Left lobe of liver (tissue), 2 donors: ENCODE measurements at regions not wholly inside any gene's neighbourhood (a gene's known extent, or its start where the extent isn't known, plus 50 kb on each side); places are given as distances from the start of the nearest gene placed in this dataset.
A peak's percentile ranks its signal among the peaks of the same experiment; 100 is the strongest.
"Not testable (repeated sequence)": the region's sequence is repeated elsewhere in the genome, so short reads cannot be mapped to it uniquely, and the experiment has no call there.

Experiments
- ATAC-seq: fragments of 200-7000 bp; cut with Tn5 transposase; one replicate; pipeline ENCODE4 v1.9.1; 2020; ENCODE audit warnings: mild to moderate bottlenecking, moderate library complexity
- DNase-seq: peaks from one replicate; pipeline ENCODE4 v3.0.0-alpha.2; 2020; ENCODE audit warnings: low spot score
- donor health status: DM: no; HTN: no; CAD: no; lungs with moderate emphysema.
- donor health status: DM: no; HTN: yes; CAD: no.

DNA sequence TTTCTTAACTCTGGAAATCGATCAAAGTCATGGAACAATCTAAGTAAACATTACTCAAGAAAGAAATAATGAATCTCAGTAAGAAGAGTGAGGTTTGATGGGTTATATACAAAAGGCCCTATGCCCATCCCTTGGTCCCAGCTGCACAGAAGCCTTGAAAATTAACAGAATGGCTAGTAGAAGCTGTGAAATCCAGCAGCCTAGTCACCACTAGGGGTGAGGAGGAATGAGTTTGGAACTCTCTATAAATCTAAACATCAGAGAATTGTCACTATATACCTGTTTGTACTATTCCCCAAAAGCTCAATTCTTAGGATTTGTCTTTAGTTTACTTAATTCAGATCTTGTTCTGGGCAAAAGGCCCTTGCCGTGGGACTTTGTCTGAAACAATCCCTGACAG, 313.9 kb upstream of the GRID2 start:
- no peak for ATAC-seq
- no peak for DNase-seq

DNA sequence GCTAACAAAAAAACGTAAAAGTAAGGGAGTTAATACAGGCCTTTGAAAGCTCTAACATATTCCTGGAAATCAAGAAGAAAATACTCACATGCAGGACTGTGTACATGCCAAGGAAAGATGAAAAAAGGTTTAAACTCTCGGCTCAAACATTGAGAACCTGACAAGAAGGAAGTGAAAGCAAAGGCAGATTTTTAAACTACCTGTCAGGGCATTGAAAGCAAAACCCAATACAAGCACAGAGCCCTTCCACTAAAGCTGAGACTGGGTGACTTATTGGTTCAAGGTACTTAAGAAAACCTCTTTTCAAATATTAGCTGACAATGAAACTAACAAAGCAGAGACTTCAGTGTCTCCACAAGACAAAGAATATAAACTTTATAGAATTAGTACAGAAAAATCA, 313.0 kb upstream of the GRID2 start:
- ATAC-seq = no peak

DNA sequence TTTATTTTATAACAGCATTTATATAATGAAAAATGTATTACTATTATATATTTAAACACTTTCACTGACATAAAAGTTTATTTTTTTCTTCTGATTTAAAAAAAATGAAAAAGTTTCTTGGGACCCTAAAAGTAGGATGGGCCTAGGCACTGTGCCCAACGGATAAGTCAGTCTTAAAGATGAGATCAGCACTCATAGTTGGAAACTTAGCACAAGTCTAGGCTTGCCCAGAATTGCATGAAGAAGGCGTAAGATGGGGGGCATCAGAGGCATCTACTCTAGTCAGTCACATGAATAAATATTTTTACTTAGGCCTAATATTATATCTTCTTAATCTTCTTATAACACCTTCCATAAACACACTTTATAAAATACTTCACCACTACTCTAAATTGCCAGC, 306.7 kb upstream of the GRID2 start:
- ATAC-seq (no peak), DNase-seq (no peak)

More for the DNA sequence above, 313.0 kb upstream of the GRID2 start:
- DNase-seq = no peak

DNA sequence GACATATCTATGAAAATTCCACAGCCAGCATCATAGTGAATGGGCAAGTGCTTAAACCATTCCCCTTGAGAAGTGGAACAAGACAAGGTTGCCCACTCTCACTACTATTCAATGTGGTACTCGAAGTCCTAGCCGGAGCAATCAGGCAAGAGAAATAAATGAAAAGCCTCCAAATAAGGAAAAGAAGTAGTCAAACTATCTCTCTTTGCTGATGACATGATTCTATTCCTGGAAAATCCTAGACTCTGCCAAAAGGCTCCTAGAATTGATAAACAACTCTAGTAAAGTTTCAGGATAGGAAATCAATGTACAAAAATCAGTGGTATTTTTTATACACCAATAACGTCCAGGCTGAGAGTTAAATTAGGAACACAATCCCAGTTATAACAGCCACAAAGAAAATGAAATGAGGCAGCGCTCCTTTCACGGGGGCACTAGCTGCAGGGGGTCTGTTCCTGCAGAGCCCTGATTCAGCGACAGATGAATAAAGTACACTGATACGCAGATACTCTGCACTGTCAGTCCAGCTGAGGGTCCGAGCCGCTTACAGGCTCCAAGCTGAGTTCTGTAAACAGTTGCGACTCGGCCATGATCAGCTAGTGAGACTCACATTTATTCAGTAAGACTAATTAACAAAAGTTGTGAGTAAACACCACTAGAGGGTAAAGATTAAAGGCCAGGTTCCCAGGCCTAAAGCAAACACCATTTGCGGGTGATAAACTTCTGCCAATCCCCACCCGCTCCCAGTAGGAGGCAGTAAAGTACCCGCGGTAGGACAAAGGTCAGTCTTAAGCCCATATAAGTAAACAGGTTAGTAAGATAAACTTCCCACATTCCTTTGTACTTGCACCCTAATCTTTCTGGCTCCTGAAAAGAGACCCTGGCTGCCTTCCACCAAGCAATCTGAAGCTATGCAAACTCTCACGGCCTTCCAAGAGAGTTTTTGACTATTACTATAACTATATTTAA, 290.6 kb upstream of the GRID2 start:
- peak; percentile 84 for ATAC-seq
- DNase-seq = peak; percentile 49

DNA sequence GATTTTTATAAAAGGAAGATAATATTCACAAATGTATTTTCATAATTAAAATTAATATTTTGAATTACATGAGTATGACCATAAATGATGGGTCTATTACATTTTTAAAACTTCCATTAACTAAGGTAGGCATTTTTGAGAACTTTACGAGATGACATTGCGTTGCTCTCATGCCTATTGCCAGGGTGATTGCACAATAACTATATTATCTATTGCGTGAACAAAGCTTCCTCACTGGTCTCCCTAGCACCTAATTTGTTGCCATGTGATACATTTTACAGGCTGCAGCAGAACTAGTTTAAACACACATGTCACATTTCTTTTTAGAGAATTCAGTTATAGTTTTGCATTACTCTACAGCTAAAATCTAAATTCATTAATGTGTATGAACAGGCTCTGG, 289.7 kb upstream of the GRID2 start:
- no peak for DNase-seq
- ATAC-seq = no peak

DNA sequence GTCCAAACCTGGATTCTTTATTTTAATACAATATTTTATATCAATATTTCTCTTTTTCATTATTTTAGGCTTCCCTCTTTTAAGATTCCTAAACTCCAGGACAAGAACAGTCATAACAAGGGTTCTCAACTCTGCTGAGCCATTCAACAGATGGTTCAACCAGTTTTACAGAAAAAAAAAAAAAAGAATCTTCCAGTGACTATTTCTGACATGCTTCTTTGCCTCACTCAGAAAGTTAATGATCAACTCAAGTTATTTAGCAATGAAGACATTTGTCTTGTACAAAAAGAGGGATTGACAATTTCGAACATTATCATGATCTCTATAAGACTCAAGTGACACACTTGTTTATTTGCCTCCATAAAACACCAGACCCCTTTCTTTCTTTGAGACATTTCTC, 282.6 kb upstream of the GRID2 start:
- DNase-seq = no peak
- no peak for ATAC-seq

DNA sequence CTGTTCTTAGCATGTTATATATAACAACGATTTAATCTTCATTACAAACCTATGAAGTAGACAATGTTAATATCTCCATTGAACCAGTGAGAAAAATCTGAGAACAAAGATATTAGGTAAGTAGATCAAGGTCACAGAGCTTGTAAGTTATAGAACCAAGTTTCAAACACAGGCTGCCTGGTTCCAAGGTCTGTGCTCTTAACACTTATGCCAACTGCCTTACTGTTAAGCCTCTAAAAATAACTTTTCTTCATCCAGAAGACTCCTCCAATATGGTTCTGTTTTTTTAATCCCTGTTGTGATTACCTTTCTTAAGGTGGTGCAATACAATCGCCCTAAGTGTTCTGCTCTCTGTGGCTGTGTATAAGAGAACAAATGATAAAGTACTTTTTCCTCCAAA, 282.0 kb upstream of the GRID2 start:
- no peak for DNase-seq

DNA sequence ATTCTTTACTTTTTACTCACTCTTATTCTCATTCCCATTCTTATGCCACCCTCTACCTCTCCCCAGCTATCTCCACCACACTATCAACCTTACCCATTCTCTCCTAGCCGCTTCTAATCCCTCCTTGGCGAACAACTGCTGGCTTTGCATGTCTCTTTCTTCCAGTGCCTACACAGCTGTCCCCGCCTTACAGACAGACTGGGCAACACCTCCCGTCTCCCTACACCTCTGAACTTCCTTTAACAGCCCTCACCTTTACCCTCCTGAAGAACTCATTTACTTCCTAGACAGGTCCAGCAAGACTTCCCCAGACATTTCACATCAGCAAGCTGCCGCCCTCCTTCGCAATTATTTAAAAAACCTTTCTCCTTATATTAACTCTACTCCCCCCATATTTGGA, 274.9 kb upstream of the GRID2 start:
- not testable (repeated sequence) for DNase-seq, ATAC-seq

More for the DNA sequence above, 282.0 kb upstream of the GRID2 start:
- ATAC-seq = no peak

DNA sequence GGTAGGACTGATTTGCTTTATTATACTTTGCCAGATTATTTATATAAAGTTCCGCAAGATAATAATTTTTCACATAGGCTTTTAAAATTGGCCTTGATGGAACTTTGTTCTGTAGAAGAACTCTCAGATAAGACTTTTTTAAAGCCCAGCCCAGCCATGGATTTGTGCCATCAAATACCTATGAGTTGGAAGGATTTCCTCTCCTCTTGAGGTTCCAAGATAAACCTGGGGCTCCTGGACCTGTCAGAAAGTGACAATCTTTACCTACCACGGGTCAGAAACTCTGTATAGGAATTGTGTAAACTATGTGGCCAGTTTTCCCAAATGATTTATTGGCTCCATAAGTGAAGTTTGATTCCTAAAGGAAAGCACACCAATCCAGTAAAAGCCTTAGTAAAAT, 271.9 kb upstream of the GRID2 start:
- no peak for DNase-seq
- ATAC-seq = no peak

DNA sequence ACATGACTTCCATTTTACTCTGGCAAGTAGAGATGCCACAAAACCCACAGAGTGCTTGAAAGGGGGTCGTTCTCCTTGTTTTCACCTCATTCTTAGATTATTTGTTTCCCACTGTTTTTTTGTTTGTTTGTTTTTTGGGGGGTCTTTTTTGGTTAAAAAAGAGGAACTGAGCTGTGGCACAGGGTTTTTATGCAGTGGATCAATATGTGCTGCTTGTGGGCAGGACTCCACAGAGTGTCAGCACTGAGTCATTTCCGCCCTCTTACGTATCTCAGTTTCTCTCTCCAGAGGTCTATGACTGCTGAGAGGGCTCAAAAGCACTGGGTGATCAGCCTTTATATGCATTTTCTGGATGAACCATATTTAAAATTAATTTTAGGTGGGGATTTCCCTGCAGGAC, 268.1 kb upstream of the GRID2 start:
- no peak for ATAC-seq
- DNase-seq = no peak

DNA sequence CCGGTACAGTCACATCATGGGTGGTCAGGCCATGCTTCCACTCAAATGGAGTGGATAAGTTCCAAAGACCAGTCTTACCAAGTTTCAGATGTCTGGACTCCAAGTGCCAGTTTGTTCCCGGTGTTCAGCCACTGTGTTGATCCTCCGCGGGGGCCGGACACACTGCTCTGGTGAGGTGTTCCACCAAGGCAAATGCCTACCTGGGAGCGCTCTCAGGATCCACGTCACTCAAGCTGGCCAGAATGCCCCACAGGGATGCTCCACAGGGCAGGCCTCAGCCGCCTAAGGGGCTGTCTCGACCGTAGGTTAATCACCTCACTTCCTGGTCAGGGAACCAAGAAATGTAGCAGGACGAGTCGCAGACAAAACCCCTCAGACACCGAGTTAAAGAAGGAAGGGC, 258.0 kb upstream of the GRID2 start:
- DNase-seq (no peak), ATAC-seq (no peak)

DNA sequence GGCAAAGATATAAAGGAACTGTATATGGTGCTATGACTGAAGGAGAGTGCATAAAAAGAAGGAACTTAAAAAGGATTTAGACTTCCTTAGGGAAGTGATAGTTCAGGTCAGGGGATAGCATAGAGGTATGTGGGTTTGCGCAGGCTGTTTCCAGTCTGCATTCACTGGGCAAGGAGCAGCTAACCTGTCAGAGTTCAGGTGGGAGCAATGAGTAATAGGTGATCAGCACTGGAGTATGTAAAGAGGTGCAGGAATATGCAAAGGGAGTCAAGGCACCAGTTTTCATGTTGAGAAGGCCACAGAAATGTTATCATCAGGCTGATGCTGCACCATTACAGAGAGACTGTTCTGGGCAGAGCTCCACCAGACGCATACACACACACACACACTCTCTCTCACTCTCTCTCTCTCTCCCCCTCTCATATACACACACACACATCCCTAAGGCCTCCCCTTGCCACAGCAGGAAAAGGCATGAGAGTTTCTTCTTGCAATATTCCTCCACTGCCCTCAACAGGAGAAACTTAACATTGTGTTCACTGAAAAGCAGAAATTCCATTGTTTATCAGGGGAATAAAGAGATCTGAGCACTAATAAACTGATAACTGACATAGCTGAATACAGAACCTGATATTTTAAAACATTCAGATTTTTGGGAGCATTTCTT, 256.4 kb upstream of the GRID2 start:
- ATAC-seq (no peak), DNase-seq (no peak)

DNA sequence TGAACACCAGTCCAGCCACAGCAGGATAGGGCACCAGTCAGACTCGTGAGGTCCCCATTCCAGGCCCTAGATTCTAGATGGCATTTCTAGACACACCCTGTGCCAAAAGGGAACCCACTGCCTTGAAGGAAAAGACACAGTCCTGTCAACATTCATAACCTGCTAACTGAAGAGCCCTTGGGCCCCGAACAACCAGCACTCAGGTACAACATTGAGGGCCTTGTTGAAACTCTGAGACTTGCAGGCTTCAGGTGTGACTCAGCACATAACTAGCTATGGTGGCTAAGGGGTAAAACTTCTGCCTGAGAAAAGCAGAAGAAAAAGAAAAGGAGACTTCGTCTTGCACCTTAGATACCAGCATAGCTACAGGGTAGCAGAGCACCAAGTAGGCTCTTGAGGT, 252.9 kb upstream of the GRID2 start:
- DNase-seq (no peak), ATAC-seq (no peak)

DNA sequence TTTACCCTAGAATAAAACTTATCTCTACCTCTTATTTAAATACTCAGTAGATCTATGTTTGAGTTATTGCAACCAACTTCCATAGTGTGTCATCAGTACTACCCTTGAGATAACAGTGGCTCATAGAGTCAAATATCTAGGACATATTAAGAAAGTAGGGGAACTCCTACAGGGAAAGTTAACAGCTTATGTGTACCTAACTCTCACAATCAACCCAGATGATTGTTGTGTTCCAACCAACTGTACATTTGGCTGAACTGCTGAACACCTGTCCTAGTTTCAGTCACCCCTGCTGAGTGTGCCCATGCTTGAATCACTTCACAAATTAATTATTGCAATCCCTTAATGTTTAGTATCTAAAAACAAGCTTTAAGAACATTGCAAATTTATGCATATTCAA, 244.2 kb upstream of the GRID2 start:
- DNase-seq (no peak), ATAC-seq (no peak)

DNA sequence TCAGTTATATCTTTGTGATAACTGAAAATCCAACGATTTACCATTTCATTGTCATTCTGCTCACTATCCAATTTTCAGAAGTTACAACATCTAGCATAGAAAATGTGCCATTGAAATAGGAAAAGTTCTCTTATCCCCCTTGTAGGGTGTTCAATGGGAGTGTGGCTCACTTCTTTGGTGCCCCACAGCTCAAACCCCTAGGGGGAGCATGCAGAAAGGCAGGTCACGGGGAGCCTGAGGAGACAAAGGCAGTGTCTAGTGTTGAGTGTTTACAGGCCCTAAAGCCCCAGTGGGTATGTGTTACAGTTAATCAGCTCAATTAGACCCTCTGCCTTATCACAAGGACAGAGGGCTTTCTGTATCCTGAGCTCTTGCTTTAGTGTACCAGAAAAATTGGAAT, 243.4 kb upstream of the GRID2 start:
- no peak for ATAC-seq
- DNase-seq = no peak

DNA sequence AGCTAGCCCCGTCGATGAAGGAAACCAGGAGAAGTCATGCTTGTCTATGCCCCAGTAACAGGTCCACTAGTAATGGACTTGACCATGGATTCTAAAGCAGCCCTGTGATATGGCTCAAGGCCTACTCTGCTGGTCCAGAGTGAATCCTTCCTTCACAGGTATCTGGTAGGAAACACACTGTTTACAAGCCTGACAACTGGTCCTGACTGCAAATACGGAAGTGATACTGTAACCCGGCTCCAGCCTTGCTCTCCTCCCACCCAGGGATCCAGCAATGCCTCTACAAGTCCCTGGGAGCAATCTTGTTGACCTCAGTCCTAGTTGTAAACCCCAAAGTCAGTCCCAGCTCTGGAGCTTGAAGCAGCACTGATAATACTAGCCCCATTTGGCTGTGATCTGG, 239.2 kb upstream of the GRID2 start:
- DNase-seq = no peak

DNA sequence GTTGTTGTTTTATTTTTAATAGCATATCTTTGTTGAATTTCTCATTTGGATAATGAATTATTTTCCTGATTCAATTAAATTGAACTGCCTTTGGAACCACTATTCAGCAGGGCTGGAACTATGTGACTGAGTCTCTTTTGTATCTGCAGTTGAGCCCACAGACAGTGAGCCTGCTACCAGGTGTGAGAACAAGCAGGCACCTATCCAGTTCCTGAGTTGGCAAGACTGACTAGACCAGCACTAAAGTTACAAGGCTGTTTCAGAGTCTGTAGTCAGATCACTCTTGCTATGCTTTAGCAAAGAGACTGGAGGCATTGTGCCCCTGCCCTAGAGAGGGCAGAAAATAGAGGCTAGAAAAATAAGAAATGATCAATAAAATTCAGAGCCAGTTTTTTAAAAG, 237.3 kb upstream of the GRID2 start:
- DNase-seq = no peak
- no peak for ATAC-seq

More for the DNA sequence above, 239.2 kb upstream of the GRID2 start:
- no peak for ATAC-seq

DNA sequence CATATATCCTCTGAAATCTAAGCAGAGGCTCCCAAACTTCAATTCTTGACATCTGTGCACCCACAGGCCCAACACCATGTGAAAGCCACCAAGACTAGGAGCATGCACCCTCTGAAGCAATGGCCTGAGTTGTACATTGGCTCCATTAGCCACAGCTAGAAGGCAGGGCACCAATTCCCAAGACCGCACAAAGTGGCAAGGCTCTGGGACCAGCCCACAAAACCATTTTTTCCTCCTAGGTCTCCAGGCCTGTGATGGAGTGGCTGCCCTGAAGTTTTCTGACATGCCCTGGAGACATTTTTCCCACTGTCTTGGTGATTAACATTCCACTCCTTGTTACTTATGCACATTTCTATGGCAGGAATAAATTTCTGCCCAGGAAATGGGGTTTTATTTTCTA, 232.2 kb upstream of the GRID2 start:
- no peak for DNase-seq
- no peak for ATAC-seq

DNA sequence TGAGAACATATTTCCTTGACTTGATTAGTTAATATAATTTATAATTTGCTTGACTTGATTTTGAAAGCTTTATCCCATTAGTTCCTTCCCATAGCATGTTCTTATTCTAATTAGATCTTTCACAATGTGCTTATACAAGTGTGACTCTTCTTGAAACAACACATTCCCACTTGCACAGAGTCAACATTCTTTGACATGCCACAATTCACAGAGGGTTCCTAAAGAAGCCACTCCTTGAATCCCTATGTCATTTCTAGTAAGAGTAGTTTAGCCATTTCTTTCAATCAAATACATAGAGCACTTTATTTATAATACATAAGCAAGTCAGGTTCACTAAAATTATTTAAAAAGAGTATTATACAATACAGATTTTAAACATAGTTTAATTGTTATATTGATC, 228.9 kb upstream of the GRID2 start:
- ATAC-seq (no peak), DNase-seq (no peak)

DNA sequence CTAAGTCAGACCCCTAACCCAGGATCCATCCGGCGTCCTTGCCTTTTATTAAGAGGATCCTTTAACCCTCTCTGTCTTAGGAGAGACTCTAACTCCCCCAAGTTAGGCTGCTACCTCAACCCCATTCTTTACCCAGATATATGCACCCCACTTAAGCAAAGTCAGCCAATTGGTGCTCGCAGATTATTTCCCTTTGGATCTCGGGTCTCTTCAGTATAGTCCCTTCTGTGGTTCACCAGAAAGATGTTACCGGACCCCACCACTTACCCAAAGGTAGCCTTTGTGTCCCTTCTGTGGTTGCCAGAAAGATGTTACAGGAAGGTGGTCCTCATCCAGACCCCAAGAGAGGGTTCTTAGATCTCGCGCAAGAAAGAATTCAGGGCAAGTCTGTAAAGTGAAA, 212.9 kb upstream of the GRID2 start:
- DNase-seq = no peak

DNA sequence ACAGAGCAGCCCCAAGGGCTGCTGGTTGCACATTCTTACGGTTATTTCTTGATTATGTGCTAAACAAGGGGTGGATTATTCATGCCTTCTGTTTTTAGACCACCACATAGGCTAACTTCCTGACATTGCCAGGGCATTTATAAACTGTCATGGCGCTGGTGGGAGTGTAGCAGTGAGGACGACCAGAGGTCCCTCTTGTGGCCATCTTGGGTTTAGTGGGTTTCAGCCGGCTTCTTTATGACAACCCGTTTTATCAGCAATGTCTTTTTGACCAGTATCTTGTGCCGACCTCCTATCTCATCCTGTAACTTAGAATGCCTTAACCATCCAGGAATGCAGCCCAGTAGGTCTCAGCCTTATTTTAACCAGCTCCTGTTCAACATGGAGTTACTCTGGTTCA, 212.4 kb upstream of the GRID2 start:
- DNase-seq (no peak), ATAC-seq (peak; percentile 76)

More for the DNA sequence above, 212.9 kb upstream of the GRID2 start:
- ATAC-seq = peak; percentile 45

DNA sequence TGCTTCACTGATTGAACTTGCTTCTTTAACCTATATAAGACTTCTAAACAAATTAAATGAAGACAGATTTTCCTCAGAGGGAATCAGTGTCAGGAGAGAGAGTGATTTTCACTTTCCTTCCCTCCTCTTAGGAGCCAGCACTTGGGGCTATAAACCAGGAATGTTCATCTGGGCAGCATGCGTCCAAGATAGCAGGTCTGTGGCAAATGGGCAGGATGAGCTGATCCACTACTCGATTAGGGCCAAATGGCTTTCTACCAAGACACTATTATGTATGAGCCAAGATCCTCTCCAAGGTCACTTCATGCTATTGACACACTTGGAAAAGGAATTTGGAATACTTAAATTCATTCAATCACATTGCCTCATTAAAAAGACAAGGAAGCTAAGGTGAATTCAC, 203.9 kb upstream of the GRID2 start:
- DNase-seq = no peak
- ATAC-seq = no peak
